ENCODE measurements at regions not wholly inside any gene's neighbourhood (a gene's known extent, or its start where the extent isn't known, plus 50 kb on each side); places are given as distances from the start of the nearest gene placed in this dataset.

DNA sequence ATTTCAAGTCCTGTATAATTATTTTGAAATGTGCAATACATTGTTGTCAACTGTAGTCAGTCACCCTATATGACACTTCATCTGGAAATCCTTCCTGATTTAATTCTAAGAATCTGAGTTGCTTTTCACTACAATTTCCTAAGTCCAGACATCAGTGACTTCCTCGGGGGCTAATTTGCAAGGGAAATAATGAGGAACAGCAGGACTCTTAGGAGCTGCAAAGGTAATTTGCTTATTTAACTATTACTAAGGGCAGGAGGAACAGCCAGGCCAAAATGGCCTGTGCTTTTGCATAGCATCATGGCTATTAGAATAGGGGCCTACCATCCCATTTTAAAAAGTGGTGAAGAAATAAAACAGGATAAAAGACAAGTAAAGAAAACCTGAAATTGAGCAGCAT, 178.8 kb downstream of the MC4R start:
- Histone ChIP-seq H3K9ac (no peak overlapping the region), H3K4me3 (IDR thresholded peaks at IDR 0.05; ENCODE audit: insufficient read depth, low read depth, low read length) (no peak overlapping the region), H2AFZ (ENCODE audit: low read depth) (no peak overlapping the region), H3K4me1 (ENCODE audit: low read depth, poor library complexity, severe bottlenecking) (no peaks in the 10 kb centered on the region), H3K36me3 (ENCODE audit: insufficient read depth) (no peaks in the 10 kb centered on the region), H3K27ac (no peak overlapping the region), H4K20me1 (ENCODE audit: insufficient read depth) (no peaks in the 10 kb centered on the region), H3K27me3 (ENCODE audit: insufficient read depth, low read depth) (no peaks in the 10 kb centered on the region), H3K4me2 (no peak overlapping the region), H3K79me2 (ENCODE audit: insufficient read depth, low read depth) (no peaks in the 10 kb centered on the region)
- TF ChIP-seq, protein P1, sequence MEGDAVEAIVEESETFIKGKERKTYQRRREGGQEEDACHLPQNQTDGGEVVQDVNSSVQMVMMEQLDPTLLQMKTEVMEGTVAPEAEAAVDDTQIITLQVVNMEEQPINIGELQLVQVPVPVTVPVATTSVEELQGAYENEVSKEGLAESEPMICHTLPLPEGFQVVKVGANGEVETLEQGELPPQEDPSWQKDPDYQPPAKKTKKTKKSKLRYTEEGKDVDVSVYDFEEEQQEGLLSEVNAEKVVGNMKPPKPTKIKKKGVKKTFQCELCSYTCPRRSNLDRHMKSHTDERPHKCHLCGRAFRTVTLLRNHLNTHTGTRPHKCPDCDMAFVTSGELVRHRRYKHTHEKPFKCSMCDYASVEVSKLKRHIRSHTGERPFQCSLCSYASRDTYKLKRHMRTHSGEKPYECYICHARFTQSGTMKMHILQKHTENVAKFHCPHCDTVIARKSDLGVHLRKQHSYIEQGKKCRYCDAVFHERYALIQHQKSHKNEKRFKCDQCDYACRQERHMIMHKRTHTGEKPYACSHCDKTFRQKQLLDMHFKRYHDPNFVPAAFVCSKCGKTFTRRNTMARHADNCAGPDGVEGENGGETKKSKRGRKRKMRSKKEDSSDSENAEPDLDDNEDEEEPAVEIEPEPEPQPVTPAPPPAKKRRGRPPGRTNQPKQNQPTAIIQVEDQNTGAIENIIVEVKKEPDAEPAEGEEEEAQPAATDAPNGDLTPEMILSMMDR (conservative IDR thresholded peaks at IDR 0.05; ENCODE audit: low read depth, low read length), result no peak

DNA sequence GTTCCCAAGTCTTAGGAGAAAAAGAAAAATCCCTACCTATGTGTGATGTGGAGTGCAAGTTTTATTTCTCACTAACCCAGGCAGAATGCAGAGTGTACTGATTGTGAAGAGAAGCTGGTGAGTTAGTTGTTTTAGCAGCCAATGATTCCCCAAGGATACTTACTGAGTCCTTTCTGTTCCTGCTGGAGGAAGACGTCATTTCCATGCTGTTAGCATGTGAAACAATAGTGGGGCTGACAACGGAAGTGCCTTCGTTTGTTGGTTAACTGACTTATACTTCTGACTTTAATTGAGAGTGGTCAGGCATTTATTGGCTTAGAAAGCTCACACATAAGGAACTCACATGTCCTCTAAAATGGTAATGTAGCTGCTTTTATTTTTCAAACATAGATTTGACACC, 180.6 kb downstream of the MC4R start:
- TF ChIP-seq, protein P1 (conservative IDR thresholded peaks at IDR 0.05; ENCODE audit: low read depth, low read length), result no peak
- Histone ChIP-seq H3K4me2 (no peak overlapping the region), H2AFZ (ENCODE audit: low read depth) (no peak overlapping the region)

DNA sequence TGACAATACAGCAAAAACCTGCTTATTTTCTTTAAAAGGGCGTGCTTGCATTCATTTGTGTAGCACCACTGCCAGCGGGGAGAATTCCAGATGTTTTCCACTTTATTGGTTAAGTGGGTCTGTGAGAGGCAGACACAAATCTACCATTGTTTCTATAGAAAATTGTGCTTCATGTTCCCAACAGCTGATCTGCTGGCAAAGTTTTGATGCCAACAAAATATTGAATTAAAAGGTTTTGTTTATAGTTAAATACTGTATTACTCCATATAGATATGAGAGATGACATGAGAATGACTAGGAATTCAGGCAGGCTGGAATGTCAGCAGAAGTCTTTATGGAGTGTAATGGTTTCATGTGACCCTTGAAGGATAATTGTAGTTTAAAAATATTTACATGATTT, 182.7 kb downstream of the MC4R start:
- Histone ChIP-seq H3K9ac (no peak overlapping the region), H3K4me2 (no peak overlapping the region), H3K79me2 (ENCODE audit: insufficient read depth, low read depth) (no peaks in the 10 kb centered on the region), H2AFZ (ENCODE audit: low read depth) (no peak overlapping the region), H3K36me3 (ENCODE audit: insufficient read depth) (no peaks in the 10 kb centered on the region), H3K27me3 (ENCODE audit: insufficient read depth, low read depth) (no peaks in the 10 kb centered on the region), H3K4me3 (IDR thresholded peaks at IDR 0.05; ENCODE audit: insufficient read depth, low read depth, low read length) (no peak overlapping the region), H3K4me1 (ENCODE audit: low read depth, poor library complexity, severe bottlenecking) (no peaks in the 10 kb centered on the region), H4K20me1 (ENCODE audit: insufficient read depth) (no peaks in the 10 kb centered on the region), H3K27ac (no peak overlapping the region)
- TF ChIP-seq, protein P1 (conservative IDR thresholded peaks at IDR 0.05; ENCODE audit: low read depth, low read length), result no peak

More for the DNA sequence above, 180.6 kb downstream of the MC4R start:
- Histone ChIP-seq H3K79me2 (ENCODE audit: insufficient read depth, low read depth) (no peaks in the 10 kb centered on the region), H3K27ac (no peak overlapping the region), H3K9ac (no peak overlapping the region), H3K36me3 (ENCODE audit: insufficient read depth) (no peaks in the 10 kb centered on the region), H3K4me3 (IDR thresholded peaks at IDR 0.05; ENCODE audit: insufficient read depth, low read depth, low read length) (no peak overlapping the region), H4K20me1 (ENCODE audit: insufficient read depth) (no peaks in the 10 kb centered on the region), H3K27me3 (ENCODE audit: insufficient read depth, low read depth) (no peaks in the 10 kb centered on the region), H3K4me1 (ENCODE audit: low read depth, poor library complexity, severe bottlenecking) (no peaks in the 10 kb centered on the region)

DNA sequence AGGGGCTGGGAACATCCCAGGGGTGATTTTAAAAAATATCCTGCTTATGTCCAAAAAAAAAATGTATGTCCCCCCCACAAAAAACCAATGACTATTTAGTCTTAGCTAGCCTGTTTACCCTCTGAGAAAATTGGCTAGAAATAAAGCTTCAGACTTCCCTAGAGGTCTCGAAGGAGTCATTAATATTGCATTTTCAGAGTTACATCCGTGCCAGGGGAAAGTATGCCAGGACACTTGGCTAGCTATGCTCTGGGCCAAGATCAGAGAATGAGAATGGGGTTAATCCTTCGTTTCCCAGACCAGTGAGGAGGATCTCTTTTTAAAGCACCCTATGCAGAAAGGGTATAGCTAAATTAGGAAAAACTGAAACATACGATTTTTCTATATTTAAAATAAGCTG, 183.6 kb downstream of the MC4R start:
- Histone ChIP-seq H3K4me1 (ENCODE audit: low read depth, poor library complexity, severe bottlenecking) (no peaks in the 10 kb centered on the region), H4K20me1 (ENCODE audit: insufficient read depth) (no peaks in the 10 kb centered on the region), H3K4me3 (IDR thresholded peaks at IDR 0.05; ENCODE audit: insufficient read depth, low read depth, low read length) (no peak overlapping the region), H3K36me3 (ENCODE audit: insufficient read depth) (no peaks in the 10 kb centered on the region), H2AFZ (ENCODE audit: low read depth) (no peak overlapping the region), H3K27me3 (ENCODE audit: insufficient read depth, low read depth) (no peaks in the 10 kb centered on the region), H3K4me2 (no peak overlapping the region), H3K9ac (no peak overlapping the region), H3K79me2 (ENCODE audit: insufficient read depth, low read depth) (no peaks in the 10 kb centered on the region), H3K27ac (no peak overlapping the region)
- TF ChIP-seq, protein P1 (conservative IDR thresholded peaks at IDR 0.05; ENCODE audit: low read depth, low read length), result no peak
